HG03575 (cell line): ENCODE measurements at regions not wholly inside any gene's neighbourhood (a gene's known extent, or its start where the extent isn't known, plus 50 kb on each side); places are given as distances from the start of the nearest gene placed in this dataset.
A peak's percentile ranks its signal among the peaks of the same experiment; 100 is the strongest.
"Not testable (repeated sequence)": the region's sequence is repeated elsewhere in the genome, so short reads cannot be mapped to it uniquely, and the experiment has no call there.

Experiments
- ATAC-seq: cut with Tn5 transposase; IDR thresholded peaks from one replicate; pipeline ENCODE4 v1.9.1; 2021; ENCODE audit not compliant: unreplicated experiment, insufficient number of reproducible peaks, low FRiP score; ENCODE audit errors: extremely low read depth

DNA sequence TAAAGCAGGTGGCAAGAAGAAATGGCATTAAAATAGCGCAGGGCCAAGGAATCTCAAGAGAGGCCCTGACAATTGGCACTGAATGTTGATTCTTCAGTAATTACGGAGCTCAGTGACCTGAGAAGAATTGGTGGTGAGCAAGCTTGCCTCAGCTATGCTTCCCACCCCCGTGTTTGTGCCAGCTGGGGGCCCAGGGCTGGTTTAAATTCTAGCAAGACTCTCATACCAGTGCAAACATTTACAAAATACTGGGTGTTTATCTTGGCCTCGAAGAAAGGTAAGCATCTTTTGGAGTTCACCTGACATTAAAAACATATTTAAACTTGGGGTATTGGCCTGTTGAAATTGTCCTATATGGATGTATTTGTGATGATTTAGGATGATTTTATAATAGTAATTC, 296.7 kb upstream of the USP25 start:
- no peak for ATAC-seq

DNA sequence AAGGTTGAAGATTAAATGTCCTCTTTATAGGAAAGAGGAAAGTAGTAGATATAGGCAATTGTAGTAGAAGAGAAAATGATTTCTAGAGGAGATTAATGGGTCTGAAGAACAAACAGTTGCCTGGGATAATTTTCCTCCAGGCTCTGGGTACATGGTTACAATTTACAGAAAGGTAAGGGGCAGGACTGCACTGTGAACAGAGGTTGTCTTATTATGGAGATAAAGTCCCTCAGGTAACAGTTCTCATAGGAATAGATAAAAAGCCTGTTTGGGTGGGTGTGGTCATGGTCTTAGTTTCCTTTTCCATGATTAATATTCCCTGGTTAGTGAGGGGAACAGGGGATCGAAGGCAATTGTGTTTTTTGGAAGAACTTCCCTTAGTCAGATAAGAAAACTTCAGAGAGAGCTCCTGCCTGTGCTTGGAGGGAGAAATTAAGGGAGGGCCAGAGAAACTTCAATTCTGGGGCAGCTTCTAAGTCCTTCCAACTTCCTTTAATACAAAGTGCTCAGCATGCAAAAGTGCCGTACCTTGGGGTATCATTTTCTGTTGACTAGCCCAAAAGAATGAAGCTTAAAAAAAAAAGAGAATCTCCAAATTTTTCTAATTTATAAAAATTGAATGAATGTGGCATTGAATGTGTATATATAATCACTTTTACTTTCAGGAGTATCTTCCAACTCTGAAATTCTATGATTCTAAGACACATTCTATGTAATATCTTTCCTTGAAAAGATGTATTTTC, 295.4 kb upstream of the USP25 start:
- no peak for ATAC-seq

DNA sequence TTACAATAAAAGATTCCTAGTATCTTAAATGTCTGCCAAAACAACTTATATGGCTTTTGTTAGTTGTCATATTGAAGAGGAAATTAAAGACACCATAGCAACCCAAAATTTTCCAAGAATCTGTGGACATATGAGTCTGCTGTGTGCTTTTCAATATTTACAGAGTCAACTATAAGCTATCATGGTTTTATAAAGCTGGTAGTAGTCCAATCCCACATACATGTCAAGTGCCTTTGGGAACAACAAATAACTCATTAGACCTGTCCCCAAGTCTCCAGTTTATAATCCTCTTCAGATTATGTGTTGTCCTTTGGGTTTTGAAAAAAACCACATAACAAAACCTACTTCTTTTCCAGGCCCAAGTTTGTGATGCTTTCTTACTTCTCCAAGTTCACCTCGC, 293.8 kb upstream of the USP25 start:
- no peak for ATAC-seq

DNA sequence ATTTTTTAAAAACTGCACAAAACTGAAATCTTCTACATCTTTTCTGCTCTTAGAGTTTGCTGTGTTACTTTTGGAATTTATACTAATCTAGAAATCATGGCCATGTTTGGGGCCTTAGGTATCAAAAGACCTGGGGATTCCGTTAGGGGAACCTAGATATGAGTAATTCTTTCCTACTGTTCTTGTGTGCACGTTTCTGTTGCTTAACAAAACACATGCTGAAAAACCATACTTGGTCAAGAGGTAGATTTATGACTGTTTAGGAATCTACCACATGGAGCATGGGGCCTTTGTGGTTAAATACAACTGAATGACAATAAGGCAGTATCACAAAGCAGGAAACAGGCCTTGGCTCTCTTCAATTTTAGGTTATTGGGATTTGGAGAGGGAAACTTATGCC, 291.9 kb upstream of the USP25 start:
- no peak for ATAC-seq

DNA sequence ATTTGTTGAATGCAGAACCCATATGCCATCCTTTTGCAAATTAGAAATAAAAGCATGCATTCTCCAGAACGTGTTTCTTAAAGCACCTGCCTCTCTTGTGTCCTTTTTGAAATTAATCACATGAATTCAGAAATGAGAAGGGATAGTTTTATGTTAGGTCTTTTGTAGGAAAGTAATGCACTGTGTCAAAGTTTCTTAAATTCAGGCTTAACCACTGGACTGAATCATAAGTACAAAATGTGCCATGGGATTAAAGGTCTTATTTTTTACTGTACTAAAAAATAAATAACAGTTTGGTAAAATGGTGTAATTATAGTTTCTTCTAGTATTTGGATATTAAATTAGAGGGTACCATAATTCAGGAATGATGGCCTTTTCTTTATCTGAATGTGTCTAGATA, 290.1 kb upstream of the USP25 start:
- ATAC-seq, result no peak

DNA sequence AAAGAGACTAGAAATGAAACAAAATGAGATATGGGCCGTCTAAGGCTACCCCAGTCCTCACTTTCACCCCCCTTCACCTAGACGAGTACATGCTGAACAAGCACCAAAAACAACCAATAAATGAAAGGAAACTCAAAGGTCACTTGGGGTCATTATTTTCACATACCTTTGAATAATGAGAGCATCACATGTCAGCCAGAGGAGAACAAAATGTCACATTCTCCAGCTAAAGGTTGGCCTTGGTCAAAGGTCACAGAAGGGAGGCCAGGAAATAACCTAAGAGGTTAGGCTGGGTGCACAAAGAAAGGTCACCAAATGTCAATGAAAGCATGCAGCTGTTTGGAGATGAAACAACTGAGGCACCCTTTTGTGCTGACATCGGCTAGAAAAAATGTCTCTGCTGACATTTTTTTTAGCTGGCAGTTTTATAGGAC, 288.7 kb upstream of the USP25 start:
- ATAC-seq, result no peak

DNA sequence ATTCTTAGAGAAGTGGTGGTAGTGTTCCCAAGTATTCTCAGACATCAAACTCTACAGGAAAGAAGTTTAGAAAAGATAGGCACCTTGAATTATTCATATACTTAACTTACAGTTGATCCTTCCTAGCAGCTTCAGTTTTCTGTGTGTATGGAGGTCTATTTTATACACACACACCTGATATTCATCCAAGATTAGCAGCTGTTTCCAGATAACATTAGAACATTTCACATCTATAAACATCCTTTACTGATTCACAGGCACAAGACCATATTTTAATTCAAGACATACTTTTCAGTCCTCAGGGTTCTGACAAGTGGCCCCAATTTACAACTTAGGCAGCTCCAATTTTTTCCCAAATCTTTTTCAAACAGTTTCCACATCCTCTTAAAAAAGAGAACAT, 287.8 kb upstream of the USP25 start:
- ATAC-seq, result no peak

DNA sequence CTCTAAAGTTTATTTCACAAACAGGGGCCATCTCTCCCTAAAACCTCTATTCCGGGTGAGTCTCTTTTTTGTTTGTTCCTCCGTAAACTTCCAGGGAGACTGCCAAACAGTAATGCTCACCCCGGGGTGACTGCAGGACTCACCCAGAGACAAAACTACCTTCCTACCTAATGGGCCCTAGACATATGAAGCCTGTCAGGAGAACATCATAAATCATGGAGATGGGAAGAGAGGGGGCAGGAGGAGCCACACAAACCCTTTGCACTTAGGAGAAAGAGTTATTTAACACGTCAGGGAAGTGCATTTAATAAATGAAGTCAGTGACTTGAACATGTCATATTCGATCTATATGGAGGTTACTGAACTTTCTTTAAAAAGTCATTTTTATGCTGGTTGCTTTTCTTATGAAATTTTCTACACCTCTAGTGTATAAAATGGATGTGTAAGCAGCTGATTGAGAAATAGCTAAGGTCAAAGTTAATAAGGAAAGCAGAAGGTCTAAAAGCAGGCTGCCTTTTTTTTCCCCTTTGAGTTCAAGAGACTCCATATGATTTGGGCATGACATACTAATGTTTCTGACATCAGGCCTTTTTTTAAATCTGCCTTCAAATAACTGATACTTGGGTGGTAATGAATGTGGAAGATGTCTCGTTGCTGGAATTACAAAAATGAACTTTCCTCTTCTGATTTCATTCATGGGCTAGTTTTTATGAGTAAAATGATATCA, 286.9 kb upstream of the USP25 start:
- ATAC-seq, result no peak

DNA sequence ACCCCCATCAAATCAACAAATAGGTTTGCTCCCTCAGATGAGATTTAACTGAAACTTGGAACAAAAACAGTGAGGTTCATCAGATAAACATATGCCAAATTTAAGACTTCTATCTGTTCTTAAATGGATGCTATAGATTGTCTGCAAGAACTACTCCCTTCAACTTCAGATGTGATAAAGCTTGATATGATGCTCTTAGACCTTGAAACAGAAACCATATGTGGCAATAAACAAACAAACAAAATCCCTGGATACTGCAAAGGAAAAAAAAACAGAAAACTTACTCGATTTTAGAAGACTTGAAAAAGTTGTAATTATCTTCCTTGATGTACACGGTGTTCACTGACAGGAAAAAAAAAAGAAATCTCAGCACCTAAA, 286.1 kb upstream of the USP25 start:
- no peak for ATAC-seq

DNA sequence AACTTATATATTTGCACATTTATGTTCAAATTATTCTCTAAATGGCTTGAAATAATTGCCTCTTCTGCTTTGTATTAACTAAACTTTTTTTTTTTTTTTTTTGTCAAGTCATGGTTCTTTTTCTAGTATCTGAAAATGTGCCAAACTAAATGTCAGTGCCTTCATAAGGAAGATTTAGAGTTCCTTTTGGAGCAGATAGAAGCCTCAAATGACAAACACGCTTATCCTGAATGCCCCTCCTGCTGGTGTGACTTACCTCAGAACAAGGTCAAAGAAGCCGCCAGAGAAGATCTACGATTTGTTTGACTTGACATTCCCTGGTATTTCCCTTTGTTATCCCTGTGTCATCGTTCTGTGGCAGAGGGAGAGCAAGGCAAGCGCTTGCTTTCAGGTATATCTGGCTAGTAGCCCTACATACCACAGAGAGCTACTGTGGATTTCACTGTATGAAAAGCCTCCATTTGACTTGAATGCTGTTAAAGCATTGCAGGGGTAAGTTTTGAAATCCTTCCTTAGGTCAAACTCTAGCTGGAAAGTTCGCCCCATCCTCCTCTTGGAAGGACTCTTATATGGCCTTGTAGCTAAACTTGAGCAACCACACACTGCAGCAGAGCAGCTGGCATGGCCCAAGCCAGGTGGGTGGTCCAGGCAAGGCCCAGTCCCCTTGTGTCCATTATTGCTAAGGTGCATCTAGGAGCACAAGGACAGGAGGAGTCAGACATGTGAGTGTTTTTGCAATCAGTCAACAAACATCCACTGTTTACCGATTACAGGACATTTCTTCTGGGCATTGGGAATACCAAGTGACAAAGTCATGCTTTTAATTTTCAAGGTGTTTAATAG, 285.4 kb upstream of the USP25 start:
- no peak for ATAC-seq

DNA sequence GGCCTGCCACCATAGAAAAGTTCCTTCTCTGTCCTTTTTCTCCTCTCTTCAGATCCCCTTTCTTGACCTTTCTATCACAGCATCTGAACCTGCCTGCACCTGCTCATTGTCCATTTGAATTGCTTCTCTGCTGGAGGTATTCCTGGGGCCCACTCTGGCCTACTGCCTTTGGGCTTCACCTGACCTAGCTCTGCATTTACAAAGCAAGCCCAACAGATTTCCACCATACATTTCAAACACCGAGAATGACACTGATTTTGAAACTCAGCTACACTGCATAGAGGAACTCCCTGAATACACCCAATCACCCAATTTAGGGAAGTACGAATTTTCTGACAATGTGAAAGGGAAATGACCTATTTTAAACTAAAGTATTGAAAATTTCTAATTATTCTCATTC, 284.5 kb upstream of the USP25 start:
- ATAC-seq, result peak; percentile 66

DNA sequence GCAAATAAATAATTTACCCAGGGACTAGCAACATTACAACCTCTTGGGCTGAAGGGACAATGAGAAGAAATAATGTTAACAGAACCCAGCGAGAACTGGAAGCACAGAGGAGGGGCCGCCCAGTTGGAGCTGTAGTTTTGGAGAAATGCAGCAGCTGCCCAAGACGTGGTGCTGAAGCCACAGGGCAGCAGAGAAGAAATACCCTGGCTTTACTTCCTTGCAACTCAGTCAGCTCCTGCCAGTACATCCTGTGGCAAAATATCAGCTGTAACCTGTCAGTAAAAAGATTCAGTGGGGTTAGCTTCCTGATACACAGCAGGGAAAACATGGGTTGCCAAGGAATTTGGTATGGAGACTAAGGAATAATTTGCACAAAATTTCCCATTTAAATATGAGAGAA, 283.6 kb upstream of the USP25 start:
- ATAC-seq, result no peak

DNA sequence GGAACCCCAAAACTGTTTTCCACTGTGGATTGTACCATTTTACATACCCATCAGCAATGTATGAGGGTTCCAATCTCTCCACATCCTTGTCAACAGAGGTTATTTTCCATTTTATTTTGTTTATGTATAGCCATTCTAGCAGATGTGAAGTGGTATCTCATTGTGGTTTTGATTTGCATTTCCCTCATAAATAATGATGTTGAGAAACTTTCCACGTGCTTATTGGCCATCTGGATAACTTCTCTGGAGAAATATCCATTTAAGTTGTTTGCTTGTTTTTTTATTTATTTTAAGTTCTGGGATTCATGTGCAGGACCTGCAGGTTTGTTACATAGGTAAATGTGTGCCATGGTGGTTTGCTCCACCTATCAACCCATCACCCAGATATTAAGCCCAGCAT, 280.2 kb upstream of the USP25 start:
- no peak for ATAC-seq

DNA sequence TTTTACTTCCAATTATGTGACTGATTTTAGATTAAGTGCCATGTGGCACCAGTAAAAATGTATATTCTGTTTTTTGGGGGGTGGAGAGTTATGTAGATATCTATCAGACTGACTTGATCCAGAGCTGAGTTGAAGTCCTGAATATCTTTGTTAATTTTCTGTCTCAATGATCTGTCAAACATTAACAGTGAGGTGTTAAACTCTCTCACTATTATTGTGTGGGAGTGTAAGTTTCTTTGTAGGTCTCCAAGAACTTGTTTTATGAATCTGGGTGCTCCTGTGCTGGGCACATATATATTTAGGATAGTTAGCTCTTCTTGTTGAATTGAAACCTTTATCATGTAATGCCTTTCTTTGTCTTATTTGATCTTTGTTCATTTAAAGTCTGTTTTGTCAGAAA, 276.5 kb upstream of the USP25 start:
- ATAC-seq, result no peak

DNA sequence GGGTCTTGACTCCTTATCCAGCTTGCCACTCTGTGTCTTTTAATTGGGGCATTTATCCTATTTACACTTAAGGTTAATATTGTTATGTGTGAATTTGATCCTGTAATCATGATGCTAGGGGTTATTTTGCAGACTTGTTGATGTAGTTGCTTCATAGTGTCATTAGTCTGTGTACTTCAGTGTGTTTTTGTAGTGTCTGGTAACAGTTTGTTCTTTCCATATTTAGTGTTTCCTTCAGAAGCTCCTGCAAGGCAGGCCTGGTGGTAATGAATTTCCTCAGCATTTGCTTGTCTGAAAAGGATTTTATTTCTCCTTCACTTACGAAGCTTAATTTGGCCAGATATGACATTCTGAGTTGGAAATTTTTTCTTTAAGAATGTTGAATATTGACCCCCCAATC, 276.0 kb upstream of the USP25 start:
- not testable (repeated sequence) for ATAC-seq

DNA sequence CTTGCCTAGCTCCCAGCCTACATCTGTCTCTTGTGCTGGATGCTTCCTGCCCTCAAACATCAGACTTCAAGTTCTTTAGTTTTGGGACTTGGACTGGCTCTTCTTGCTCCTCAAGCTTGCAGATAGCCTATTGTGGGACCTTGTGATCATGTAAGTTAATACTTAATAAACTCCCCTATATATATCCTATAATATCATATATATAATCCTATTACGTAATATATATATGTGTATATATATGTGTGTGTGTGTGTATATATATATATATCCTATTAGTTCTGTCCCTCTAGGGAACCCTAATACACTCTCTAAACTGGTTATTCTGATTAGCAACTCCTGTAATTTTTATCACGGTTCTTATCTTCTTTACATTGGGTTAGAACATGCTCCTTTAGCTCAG, 274.9 kb upstream of the USP25 start:
- ATAC-seq, result not testable (repeated sequence)

DNA sequence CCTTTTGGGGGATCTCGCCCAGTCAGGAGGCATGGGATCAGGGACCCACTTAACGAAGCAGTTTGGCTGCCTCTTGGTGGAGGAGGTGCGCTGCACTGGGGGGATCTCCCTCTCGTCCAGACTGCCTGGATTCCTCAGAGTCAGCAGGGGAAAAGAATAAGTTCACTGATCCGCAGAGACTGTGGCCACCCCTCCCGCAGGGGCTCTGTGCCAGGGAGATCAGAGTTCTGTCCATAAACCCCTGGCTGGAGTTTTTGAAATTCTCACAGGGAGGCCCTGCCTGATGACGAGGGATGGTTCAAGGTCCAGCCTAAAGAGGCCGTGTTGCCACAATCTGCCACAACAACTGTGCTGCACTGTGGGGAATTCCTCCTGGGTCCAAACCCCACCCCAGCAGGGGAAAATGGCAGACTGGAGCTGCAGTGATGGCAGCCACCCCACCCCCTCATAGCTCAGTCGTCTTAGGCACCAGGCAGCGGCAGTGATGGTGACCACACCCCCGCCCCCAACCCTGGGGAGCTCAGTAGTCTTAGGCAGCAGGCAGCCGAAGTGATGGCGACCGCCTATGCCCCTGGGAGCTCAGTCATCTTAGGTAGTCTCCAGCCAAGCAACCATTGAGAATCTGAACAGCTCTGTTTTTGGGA, 273.8 kb upstream of the USP25 start:
- ATAC-seq, result no peak

DNA sequence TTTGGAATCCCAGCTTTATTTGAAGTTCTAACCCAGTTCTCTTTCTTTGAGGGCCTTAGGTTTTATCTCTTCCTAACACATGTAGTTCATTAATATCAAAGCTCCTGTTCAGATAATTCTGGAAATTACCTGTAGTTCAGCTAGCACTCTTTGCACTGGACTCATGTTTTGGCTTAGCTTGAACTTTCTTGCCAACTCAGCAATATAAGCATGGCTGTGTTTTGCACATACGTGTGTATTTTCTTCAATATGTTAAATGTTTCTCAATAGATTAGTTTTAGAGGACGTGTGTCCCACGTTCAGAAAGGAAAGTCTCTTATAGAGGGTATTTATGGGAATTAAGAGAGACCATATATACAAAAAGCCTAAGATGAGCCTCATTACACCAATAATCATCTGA, 271.8 kb upstream of the USP25 start:
- ATAC-seq, result no peak

DNA sequence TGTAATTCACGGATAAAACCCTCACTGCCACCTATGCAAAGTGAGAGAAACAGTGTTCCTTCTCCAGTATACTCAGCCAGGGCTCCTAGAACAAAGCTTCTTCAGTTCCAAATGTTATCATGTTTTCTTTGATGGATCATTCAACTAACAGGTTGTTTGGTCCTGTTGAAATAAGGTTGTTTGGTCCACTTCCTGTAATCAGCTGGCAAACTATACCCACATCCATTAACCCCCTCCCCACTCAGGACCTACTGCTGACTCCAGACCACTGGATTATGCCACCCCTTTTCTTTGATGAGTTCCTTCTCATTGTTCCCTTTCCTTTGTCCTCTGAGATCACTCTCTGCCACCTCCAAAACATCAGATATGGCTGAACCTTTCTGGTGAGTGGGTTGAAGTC, 267.7 kb upstream of the USP25 start:
- no peak for ATAC-seq
